Heart left ventricle (tissue), 13 donors: ENCODE measurements at regions not wholly inside any gene's neighbourhood (a gene's known extent, or its start where the extent isn't known, plus 50 kb on each side); places are given as distances from the start of the nearest gene placed in this dataset.

Experiments
- CTCF ChIP-seq, 12 donors: fragments of 200-600 bp; sonication (generic) in 4 of 12; IDR thresholded peaks; one replicate each; pipeline versions ENCODE4 v1.5.0 to v1.8.0; 2018 to 2022; ENCODE audit warnings: antibody characterized with exemption in 12 of 12, mild to moderate bottlenecking in 5 of 12
- POLR2A ChIP-seq, 2 donors: fragments of 450-650 bp; IDR thresholded peaks; one replicate each; pipeline ENCODE4 v1.6.1; 2017; ENCODE audit warnings: antibody characterized with exemption in 2 of 2, mild to moderate bottlenecking in 2 of 2, moderate library complexity in 2 of 2
- donor health status: ischemic (EF 13 %, LVEDD 7.1; RV severe dilation, severe dysfunction).
- donor health status: DM: no; HTN: yes; CAD: no.
- donor health status: DM: no; HTN: no; CAD: no.
- donor health status: ischemic (EF 25% LVEDD 6.9; RV normal size, moderate dysfunction).
- donor health status: ischemic (EF 25% LVEDD 5.7; RV mildly dilated, moderate dysfunction).
- donor health status: ischemic (EF 35%, LVEDD 5.7; RV mildly dilated, moderate dysfunction).
- donor health status: nonischemic (EF 11% LVEDD 7.7; RV severe dilation, severe dysfunction).
- donor health status: DM: yes; HTN: yes; CAD: no.
- donor health status: PGD.
- donor health status: ischemic (EF 29% LVEDD 5.4; RV normal size, mild dysfunction).
- donor health status: nonischemic (EF 23%, LVEDD 6.1; RV moderate dilation, normal function).

- no peak for TF ChIP-seq CTCF (IDR thresholded peaks at IDR 0.05)
- no peak for TF ChIP-seq POLR2A (IDR thresholded peaks at IDR 0.05)
These were observed 296.7 kb upstream of the KLF6 start for GRCh38 chr10:4081685-4082111.
